OCI-LY3 (cell line): ENCODE measurements at regions not wholly inside any gene's neighbourhood (a gene's known extent, or its start where the extent isn't known, plus 50 kb on each side); places are given as distances from the start of the nearest gene placed in this dataset.

ENCODE experiments used
- EZH2phosphoT487 ChIP-seq: fragments of 200-600 bp; shearing (Covaris generic); IDR thresholded peaks from 2 replicates; pipeline ENCODE4 v1.6.1; 2018; ENCODE audit warnings: antibody characterized with exemption, mixed run types, low read depth
- TF ChIP-seq, protein P1 (sequence below): fragments of 200-600, 300-600 bp; sonication (generic); IDR thresholded peaks from 2 replicates; pipeline ENCODE4 v1.5.1; 2014; ENCODE audit warnings: antibody characterized with exemption, low read length, low read depth

DNA sequence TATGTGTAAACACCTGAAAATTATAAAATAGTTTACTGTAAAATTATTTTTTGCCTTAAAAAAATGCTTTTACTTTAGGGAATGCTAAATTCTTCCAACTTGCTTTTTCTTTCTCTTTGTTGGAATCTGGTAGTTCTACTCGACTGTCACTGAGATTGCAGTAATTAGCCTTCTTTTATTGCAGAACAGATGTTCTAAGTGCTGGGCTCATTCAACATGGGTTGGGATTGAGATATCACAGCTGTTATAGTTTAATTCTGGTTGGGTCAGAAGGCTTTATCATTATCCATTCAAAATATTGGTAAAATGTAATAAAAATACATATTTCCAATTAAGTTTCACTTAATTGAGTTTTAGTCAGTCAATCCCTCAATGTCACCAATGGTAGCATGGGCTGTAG, 686.7 kb downstream of the CDH18 start:
- TF ChIP-seq, protein P1, sequence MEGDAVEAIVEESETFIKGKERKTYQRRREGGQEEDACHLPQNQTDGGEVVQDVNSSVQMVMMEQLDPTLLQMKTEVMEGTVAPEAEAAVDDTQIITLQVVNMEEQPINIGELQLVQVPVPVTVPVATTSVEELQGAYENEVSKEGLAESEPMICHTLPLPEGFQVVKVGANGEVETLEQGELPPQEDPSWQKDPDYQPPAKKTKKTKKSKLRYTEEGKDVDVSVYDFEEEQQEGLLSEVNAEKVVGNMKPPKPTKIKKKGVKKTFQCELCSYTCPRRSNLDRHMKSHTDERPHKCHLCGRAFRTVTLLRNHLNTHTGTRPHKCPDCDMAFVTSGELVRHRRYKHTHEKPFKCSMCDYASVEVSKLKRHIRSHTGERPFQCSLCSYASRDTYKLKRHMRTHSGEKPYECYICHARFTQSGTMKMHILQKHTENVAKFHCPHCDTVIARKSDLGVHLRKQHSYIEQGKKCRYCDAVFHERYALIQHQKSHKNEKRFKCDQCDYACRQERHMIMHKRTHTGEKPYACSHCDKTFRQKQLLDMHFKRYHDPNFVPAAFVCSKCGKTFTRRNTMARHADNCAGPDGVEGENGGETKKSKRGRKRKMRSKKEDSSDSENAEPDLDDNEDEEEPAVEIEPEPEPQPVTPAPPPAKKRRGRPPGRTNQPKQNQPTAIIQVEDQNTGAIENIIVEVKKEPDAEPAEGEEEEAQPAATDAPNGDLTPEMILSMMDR: no peak
- no peak for TF ChIP-seq EZH2phosphoT487
